AG04450 (cell line): ENCODE measurements at regions not wholly inside any gene's neighbourhood (a gene's known extent, or its start where the extent isn't known, plus 50 kb on each side); places are given as distances from the start of the nearest gene placed in this dataset.
A peak's percentile ranks its signal among the peaks of the same experiment; 100 is the strongest.

Experiments
- CTCF ChIA-PET: fragments of 300-600, 350-600 bp; formaldehyde crosslinking; extraction: SDS; loops from one replicate; lab custom pipeline; 2022; ENCODE audit warnings: antibody characterized with exemption, inconsistent platforms; lab: Charles Lee
- POLR2A ChIA-PET: fragments of 350-600 bp; formaldehyde crosslinking; extraction: SDS; loops from one replicate; lab custom pipeline; 2021; ENCODE audit warnings: antibody characterized with exemption, inconsistent platforms; lab: Yijun Ruan, JAX
- DNase-seq: peaks from one replicate; pipeline ENCODE4 v3.0.0-alpha.2; 2011; ENCODE audit warnings: low read depth, low spot score
- H3K27ac ChIP-seq: one replicate; pipeline ENCODE4 v1.5.1; 2012; ENCODE audit warnings: low read depth, low read length, control low read depth
- H3K27me3 ChIP-seq: one replicate; pipeline ENCODE4 v1.6.0; 2012; ENCODE audit warnings: low read length; ENCODE audit not compliant: control insufficient read depth, insufficient read depth
- H3K4me3 ChIP-seq: 2 replicates; pipeline ENCODE4 v1.5.1; 2011; ENCODE audit warnings: mild to moderate bottlenecking, low read depth, low read length, control low read depth
- H3K9me3 ChIP-seq: 2 replicates; pipeline ENCODE4 v1.5.1; 2012; ENCODE audit warnings: low read length; ENCODE audit not compliant: control insufficient read depth, insufficient read depth
- CTCF ChIP-seq: IDR thresholded peaks from 2 replicates; pipeline ENCODE4 v1.5.1; 2011; ENCODE audit warnings: low read depth, low read length, control low read depth, inconsistent platforms

GRCh38 chrX:39848900-39849299, 248.9 kb downstream of the BCOR start:
- no peak for TF ChIP-seq CTCF
- ChIA-PET CTCF (no interaction called here), POLR2A (interaction anchor here (0.7 to 0.9 kb wide), 2 partner anchors 48 to 259 kb away, joined by 3 to 4 read pairs; no protein-coding TSS in a partner anchor)
- Histone ChIP-seq H3K4me3 (no peak overlapping the region), H3K27ac (peak overlapping the region; percentile 31), H3K27me3 (no peaks in the 10 kb centered on the region), H3K9me3 (no peaks in the 10 kb centered on the region)
- DNase-seq, result peak; percentile 76

GRCh38 chrX:39850209-39850608, 247.5 kb downstream of the BCOR start:
- no peaks in the 10 kb centered on the region for H3K27me3 ChIP-seq
- H3K9me3 ChIP-seq, result no peaks in the 10 kb centered on the region
- TF ChIP-seq CTCF, result no peak
- H3K4me3 ChIP-seq, result no peak overlapping the region
- DNase-seq, result no peak
- ChIA-PET POLR2A (interaction anchor here (0.7 kb wide), 1 partner anchor 309 kb away, joined by 3 read pairs; no protein-coding TSS in a partner anchor), CTCF (no interaction called here)
- H3K27ac ChIP-seq, result no peak overlapping the region

- Histone ChIP-seq H3K4me3 (no peak overlapping the region), H3K9me3 (no peaks in the 10 kb centered on the region), H3K27ac (no peak overlapping the region), H3K27me3 (no peaks in the 10 kb centered on the region)
- TF ChIP-seq CTCF, result no peak
- CTCF ChIA-PET, result no interaction called here
- peak; percentile 11 for DNase-seq
- POLR2A ChIA-PET, result interaction anchor here (0.6 kb wide), 1 partner anchor 693 kb away, joined by 3 read pairs; no protein-coding TSS in a partner anchor
Measured at GRCh38 chrX:39850630-39851152, 247.1 kb downstream of the BCOR start.

GRCh38 chrX:39851745-39852455, 245.9 kb downstream of the BCOR start:
- Histone ChIP-seq H3K27me3 (no peaks in the 10 kb centered on the region), H3K4me3 (no peak overlapping the region), H3K27ac (no peak overlapping the region), H3K9me3 (no peaks in the 10 kb centered on the region)
- ChIA-PET POLR2A (no interaction called here), CTCF (no interaction called here)
- no peak for DNase-seq
- no peak for TF ChIP-seq CTCF

- no peaks in the 10 kb centered on the region for H3K9me3 ChIP-seq
- TF ChIP-seq CTCF, result no peak
- H3K27me3 ChIP-seq, result no peaks in the 10 kb centered on the region
- no peak for DNase-seq
- H3K27ac ChIP-seq, result no peak overlapping the region
- ChIA-PET CTCF (no interaction called here), POLR2A (interaction anchor here (0.6 kb wide), 1 partner anchor 36 kb away, joined by 3 read pairs; no protein-coding TSS in a partner anchor)
- no peak overlapping the region for H3K4me3 ChIP-seq
Measured at GRCh38 chrX:39852491-39852890, 245.3 kb downstream of the BCOR start.
